Activated CD4-positive, alpha-beta memory T cell treated with anti-CD3 and anti-CD28 coated beads for 36 hours (primary cell): ENCODE measurements at regions not wholly inside any gene's neighbourhood (a gene's known extent, or its start where the extent isn't known, plus 50 kb on each side); places are given as distances from the start of the nearest gene placed in this dataset.
"Not testable (repeated sequence)": the region's sequence is repeated elsewhere in the genome, so short reads cannot be mapped to it uniquely, and the experiment has no call there.

ENCODE experiments used
- CTCF ChIA-PET: fragments of 350-600 bp; sonication (Branson Sonifier 250); formaldehyde crosslinking; loops from one replicate; lab custom pipeline; 2021; ENCODE audit warnings: antibody characterized with exemption, inconsistent platforms; lab: Charles Lee
- POLR2A ChIA-PET: fragments of 350-600 bp; sonication (Branson Sonifier 250); formaldehyde crosslinking; loops from one replicate; lab custom pipeline; 2021; ENCODE audit warnings: antibody characterized with exemption; lab: Charles Lee
- DNase-seq: peaks from one replicate; pipeline ENCODE4 v3.0.0-alpha.2; 2020
- H3K27ac Mint-ChIP-seq: one replicate; pipeline ENCODE4 v1.8.0; 2021; ENCODE audit warnings: mixed read lengths
- H3K27me3 Mint-ChIP-seq: one replicate; pipeline ENCODE4 v1.8.0; 2021; ENCODE audit warnings: mixed read lengths
- H3K36me3 Mint-ChIP-seq: one replicate; pipeline ENCODE4 v1.8.0; 2021; ENCODE audit warnings: mixed read lengths
- H3K4me1 Mint-ChIP-seq: one replicate; pipeline ENCODE4 v1.8.0; 2021; ENCODE audit warnings: low read depth, mixed read lengths
- H3K4me3 Mint-ChIP-seq: one replicate; pipeline ENCODE4 v1.8.0; 2021; ENCODE audit warnings: mild to moderate bottlenecking, mixed read lengths
- H3K9me3 Mint-ChIP-seq: one replicate; pipeline ENCODE4 v1.8.0; 2021; ENCODE audit warnings: mixed read lengths
- intact Hi-C: fragments of 100-400 bp; cut with micrococcal nuclease; formaldehyde crosslinking; loops from one replicate; pipeline ENCODE4 v1.15.1; 2023

GRCh38 chr18:66951750-66952149 lies 347.9 kb upstream of the CDH19 start:
- POLR2A ChIA-PET: no interaction called here
- intact Hi-C loops: no loop called here
- DNase-seq: no peak
- Mint-ChIP-seq H3K4me3 (no peak overlapping the region), H3K27ac (no peak overlapping the region), H3K9me3 (peaks cover 11% of the 10 kb centered on the region), H3K27me3 (no peaks in the 10 kb centered on the region), H3K36me3 (no peaks in the 10 kb centered on the region), H3K4me1 (no peaks in the 10 kb centered on the region)
- CTCF ChIA-PET: no interaction called here

GRCh38 chr18:66949419-66949818 lies 345.5 kb upstream of the CDH19 start:
- Mint-ChIP-seq H3K9me3 (peaks cover 14% of the 10 kb centered on the region), H3K36me3 (no peaks in the 10 kb centered on the region), H3K27ac (no peak overlapping the region), H3K4me3 (no peak overlapping the region), H3K4me1 (no peaks in the 10 kb centered on the region), H3K27me3 (no peaks in the 10 kb centered on the region)
- ChIA-PET POLR2A (no interaction called here), CTCF (no interaction called here)
- intact Hi-C loops: no loop called here
- DNase-seq: no peak

GRCh38 chr18:66937546-66937945 lies 333.7 kb upstream of the CDH19 start:
- POLR2A ChIA-PET: no interaction called here
- intact Hi-C loops: no loop called here
- CTCF ChIA-PET: no interaction called here
- Mint-ChIP-seq H3K36me3 (no peaks in the 10 kb centered on the region), H3K4me1 (no peaks in the 10 kb centered on the region), H3K27ac (no peak overlapping the region), H3K4me3 (no peak overlapping the region), H3K27me3 (no peaks in the 10 kb centered on the region), H3K9me3 (peaks cover 16% of the 10 kb centered on the region)
- no peak for DNase-seq

GRCh38 chr18:66931010-66931409 lies 327.1 kb upstream of the CDH19 start:
- Mint-ChIP-seq H3K4me3 (no peak overlapping the region), H3K27ac (no peak overlapping the region), H3K36me3 (no peaks in the 10 kb centered on the region), H3K9me3 (peaks cover 5% of the 10 kb centered on the region), H3K4me1 (no peaks in the 10 kb centered on the region), H3K27me3 (no peaks in the 10 kb centered on the region)
- intact Hi-C loops: no loop called here
- CTCF ChIA-PET: no interaction called here
- DNase-seq: no peak
- POLR2A ChIA-PET: no interaction called here

GRCh38 chr18:66916834-66917233 lies 312.9 kb upstream of the CDH19 start:
- no peak overlapping the region for H3K27ac Mint-ChIP-seq
- no peak overlapping the region for H3K4me3 Mint-ChIP-seq
- ChIA-PET CTCF (no interaction called here), POLR2A (no interaction called here)
- no peaks in the 10 kb centered on the region for H3K36me3 Mint-ChIP-seq
- no peaks in the 10 kb centered on the region for H3K27me3 Mint-ChIP-seq
- no peak for DNase-seq
- no peaks in the 10 kb centered on the region for H3K4me1 Mint-ChIP-seq
- intact Hi-C loops: no loop called here
- H3K9me3 Mint-ChIP-seq: peaks cover 2% of the 10 kb centered on the region

- H3K27ac Mint-ChIP-seq: no peak overlapping the region
- CTCF ChIA-PET: no interaction called here
- POLR2A ChIA-PET: no interaction called here
- intact Hi-C loops: no loop called here
- DNase-seq: no peak
- no peaks in the 10 kb centered on the region for H3K4me1 Mint-ChIP-seq
- H3K4me3 Mint-ChIP-seq: no peak overlapping the region
- peaks cover 12% of the 10 kb centered on the region for H3K9me3 Mint-ChIP-seq
- H3K36me3 Mint-ChIP-seq: no peaks in the 10 kb centered on the region
- no peaks in the 10 kb centered on the region for H3K27me3 Mint-ChIP-seq
Measured at GRCh38 chr18:66900837-66901236, 296.9 kb upstream of the CDH19 start.

- DNase-seq: no peak
- CTCF ChIA-PET: no interaction called here
- H3K27me3 Mint-ChIP-seq: no peaks in the 10 kb centered on the region
Measured at GRCh38 chr18:66895631-66896030, 291.7 kb upstream of the CDH19 start.

GRCh38 chr18:66894851-66895250 lies 291.0 kb upstream of the CDH19 start:
- CTCF ChIA-PET: no interaction called here
- DNase-seq: no peak
- H3K27me3 Mint-ChIP-seq: no peaks in the 10 kb centered on the region

More at GRCh38 chr18:66895631-66896030, 291.7 kb upstream of the CDH19 start:
- POLR2A ChIA-PET: no interaction called here
- Mint-ChIP-seq H3K4me3 (no peak overlapping the region), H3K9me3 (peaks cover 10% of the 10 kb centered on the region), H3K36me3 (no peaks in the 10 kb centered on the region), H3K27ac (no peak overlapping the region), H3K4me1 (no peaks in the 10 kb centered on the region)
- intact Hi-C loops: no loop called here

GRCh38 chr18:66892388-66892787 lies 288.5 kb upstream of the CDH19 start:
- H3K27me3 Mint-ChIP-seq, intact Hi-C loops, H3K27ac Mint-ChIP-seq, H3K4me3 Mint-ChIP-seq, POLR2A ChIA-PET, H3K4me1 Mint-ChIP-seq, H3K9me3 Mint-ChIP-seq, DNase-seq, H3K36me3 Mint-ChIP-seq: not testable (repeated sequence)
- CTCF ChIA-PET: interaction anchor here (0.7 kb wide), 1 partner anchor 1398 kb away, joined by 3 read pairs; no protein-coding TSS in a partner anchor

More at GRCh38 chr18:66894851-66895250, 291.0 kb upstream of the CDH19 start:
- Mint-ChIP-seq H3K9me3 (peaks cover 8% of the 10 kb centered on the region), H3K4me1 (no peaks in the 10 kb centered on the region), H3K27ac (no peak overlapping the region), H3K4me3 (no peak overlapping the region), H3K36me3 (no peaks in the 10 kb centered on the region)
- intact Hi-C loops: no loop called here
- POLR2A ChIA-PET: no interaction called here

- CTCF ChIA-PET: no interaction called here
- Mint-ChIP-seq H3K36me3 (no peaks in the 10 kb centered on the region), H3K27ac (no peak overlapping the region), H3K4me1 (no peaks in the 10 kb centered on the region), H3K27me3 (no peaks in the 10 kb centered on the region), H3K9me3 (no peaks in the 10 kb centered on the region), H3K4me3 (no peak overlapping the region)
- POLR2A ChIA-PET: no interaction called here
- no peak for DNase-seq
- intact Hi-C loops: no loop called here
Measured at GRCh38 chr18:66874812-66875474, 271.1 kb upstream of the CDH19 start.

- ChIA-PET POLR2A (no interaction called here), CTCF (no interaction called here)
- Mint-ChIP-seq H3K27me3 (no peaks in the 10 kb centered on the region), H3K4me3 (no peak overlapping the region), H3K27ac (no peak overlapping the region), H3K4me1 (no peaks in the 10 kb centered on the region), H3K9me3 (no peaks in the 10 kb centered on the region), H3K36me3 (no peaks in the 10 kb centered on the region)
- intact Hi-C loops: no loop called here
- no peak for DNase-seq
Measured at GRCh38 chr18:66874375-66874774, 270.5 kb upstream of the CDH19 start.

GRCh38 chr18:66873899-66874298 lies 270.0 kb upstream of the CDH19 start:
- H3K4me1 Mint-ChIP-seq: no peaks in the 10 kb centered on the region
- no peaks in the 10 kb centered on the region for H3K36me3 Mint-ChIP-seq
- no peak overlapping the region for H3K4me3 Mint-ChIP-seq
- no peaks in the 10 kb centered on the region for H3K9me3 Mint-ChIP-seq
- no peaks in the 10 kb centered on the region for H3K27me3 Mint-ChIP-seq
- CTCF ChIA-PET: no interaction called here
- POLR2A ChIA-PET: no interaction called here
- H3K27ac Mint-ChIP-seq: no peak overlapping the region
- DNase-seq: no peak
- intact Hi-C loops: no loop called here

GRCh38 chr18:66872277-66872676 lies 268.4 kb upstream of the CDH19 start:
- Mint-ChIP-seq H3K36me3 (no peaks in the 10 kb centered on the region), H3K27ac (no peak overlapping the region), H3K4me3 (no peak overlapping the region), H3K27me3 (no peaks in the 10 kb centered on the region), H3K4me1 (no peaks in the 10 kb centered on the region), H3K9me3 (no peaks in the 10 kb centered on the region)
- ChIA-PET CTCF (no interaction called here), POLR2A (no interaction called here)
- intact Hi-C loops: no loop called here
- DNase-seq: no peak
